IMR-90 (cell line): ENCODE measurements at regions not wholly inside any gene's neighbourhood (a gene's known extent, or its start where the extent isn't known, plus 50 kb on each side); places are given as distances from the start of the nearest gene placed in this dataset.

Source experiments
- ATAC-seq: fragments of 200-7000 bp; cut with Tn5 transposase; 2 replicates; pipeline ENCODE4 v1.9.1; 2020; ENCODE audit warnings: low read depth, mild to moderate bottlenecking, moderate library complexity
- BruUV-seq: library from RNA; stranded (reverse); fragments of 400-500 nt; replicated peaks from 2 replicates; lab custom pipeline; 2021; lab: Mats Ljungman, UMichigan
- CTCF ChIA-PET: fragments of 300-600 bp; formaldehyde crosslinking; extraction: SDS; loops from one replicate; lab custom pipeline; 2021; ENCODE audit warnings: antibody characterized with exemption; lab: Yijun Ruan, JAX
- POLR2A ChIA-PET: fragments of 300-600 bp; sonication (Branson Sonifier 250); formaldehyde crosslinking; loops from one replicate; lab custom pipeline; 2022; ENCODE audit warnings: antibody characterized with exemption; ENCODE audit not compliant: unreplicated experiment; lab: Charles Lee
- DNase-seq: peaks from one replicate; pipeline ENCODE4 v3.0.0; 2013
- H2AFZ ChIP-seq: replicated peaks from 2 replicates; pipeline ENCODE3; 2013; ENCODE audit warnings: low read length, mild to moderate bottlenecking; ENCODE audit not compliant: poor library complexity
- H2AK5ac ChIP-seq: 2 replicates; pipeline ENCODE4 v1.6.1; 2013; ENCODE audit warnings: low read depth, low read length, inconsistent platforms
- H2AK9ac ChIP-seq: replicated peaks from 2 replicates; pipeline ENCODE3; 2013; ENCODE audit warnings: mild to moderate bottlenecking, low read depth, low read length, moderate library complexity; ENCODE audit not compliant: poor library complexity
- H2BK120ac ChIP-seq: 2 replicates; pipeline ENCODE4 v1.6.1; 2013; ENCODE audit warnings: low read depth, low read length, inconsistent platforms
- H2BK15ac ChIP-seq: 3 replicates; pipeline ENCODE4 v1.6.1; 2013; ENCODE audit warnings: low read depth, low read length, inconsistent platforms
- H2BK20ac ChIP-seq: 2 replicates; pipeline ENCODE4 v1.6.1; 2013; ENCODE audit warnings: low read depth, mild to moderate bottlenecking, inconsistent platforms, low read length, moderate library complexity
- H2BK5ac ChIP-seq: 2 replicates; pipeline ENCODE4 v1.6.1; 2013; ENCODE audit warnings: mild to moderate bottlenecking, low read depth, low read length, inconsistent platforms; ENCODE audit not compliant: poor library complexity, severe bottlenecking
- H3K14ac ChIP-seq: replicated peaks from 2 replicates; pipeline ENCODE4 v1.6.1; 2013; ENCODE audit warnings: low read depth, low read length, inconsistent platforms
- H3K18ac ChIP-seq: 2 replicates; pipeline ENCODE4 v1.6.1; 2013; ENCODE audit warnings: low read depth, low read length, control low read depth
- H3K23ac ChIP-seq: 2 replicates; pipeline ENCODE4 v1.6.1; 2013; ENCODE audit warnings: low read depth, low read length, inconsistent platforms
- H3K27ac ChIP-seq: 2 replicates; pipeline ENCODE4 v1.5.1; 2013; ENCODE audit warnings: mild to moderate bottlenecking, control low read depth, low read length; ENCODE audit not compliant: insufficient read depth
- H3K27me3 ChIP-seq: 2 replicates; pipeline ENCODE4 v1.6.1; 2013; ENCODE audit warnings: low read length; ENCODE audit not compliant: control insufficient read depth, insufficient read depth
- H3K36me3 ChIP-seq: 2 replicates; pipeline ENCODE4 v1.6.1; 2013; ENCODE audit warnings: low read length, mixed read lengths; ENCODE audit not compliant: control insufficient read depth, insufficient read depth
- H3K4ac ChIP-seq: 2 replicates; pipeline ENCODE4 v1.6.1; 2013; ENCODE audit warnings: low read depth, low read length, inconsistent platforms
- H3K4me1 ChIP-seq: 2 replicates; pipeline ENCODE4 v1.6.1; 2013; ENCODE audit warnings: low read length, mixed read lengths; ENCODE audit not compliant: control insufficient read depth, insufficient read depth
- H3K4me2 ChIP-seq: 2 replicates; pipeline ENCODE4 v1.6.1; 2013; ENCODE audit warnings: low read depth, mild to moderate bottlenecking, control low read depth, low read length, moderate library complexity
- H3K4me3 ChIP-seq: 2 replicates; pipeline ENCODE4 v1.5.1; 2013; ENCODE audit warnings: low read depth, mild to moderate bottlenecking, control low read depth, low read length, moderate library complexity; ENCODE audit not compliant: insufficient read depth
- H3K56ac ChIP-seq: 2 replicates; pipeline ENCODE4 v1.6.1; 2013; ENCODE audit warnings: low read length, inconsistent platforms; ENCODE audit not compliant: insufficient read depth; ENCODE audit errors: extremely low read depth
- H3K79me1 ChIP-seq, 2 experiments: 2 replicates each; pipeline ENCODE4 v1.6.1; 2013; ENCODE audit warnings: low read length in 2 of 2, inconsistent platforms in 1 of 2, low read depth in 1 of 2
- H3K9ac ChIP-seq: 2 replicates; pipeline ENCODE4 v1.6.1; 2013; ENCODE audit warnings: low read depth, low read length, control low read depth
- H3K9me1 ChIP-seq: 2 replicates; pipeline ENCODE4 v1.6.1; 2013; ENCODE audit warnings: low read length, inconsistent platforms; ENCODE audit not compliant: insufficient read depth
- H3K9me3 ChIP-seq: 2 replicates; pipeline ENCODE4 v1.6.1; 2013; ENCODE audit warnings: low read length; ENCODE audit not compliant: control insufficient read depth, insufficient read depth
- H4K20me1 ChIP-seq: 2 replicates; pipeline ENCODE4 v1.6.1; 2013; ENCODE audit warnings: low read length, inconsistent platforms; ENCODE audit not compliant: insufficient read depth
- H4K5ac ChIP-seq: 2 replicates; pipeline ENCODE4 v1.6.1; 2013; ENCODE audit warnings: mild to moderate bottlenecking, low read depth, low read length, control low read depth
- H4K8ac ChIP-seq, 2 experiments: 2 replicates each; pipeline ENCODE4 v1.6.1; 2013; ENCODE audit warnings: low read depth in 2 of 2, low read length in 2 of 2, control low read depth in 1 of 2, inconsistent platforms in 1 of 2
- H4K91ac ChIP-seq: 2 replicates; pipeline ENCODE4 v1.6.1; 2013; ENCODE audit warnings: low read depth, low read length, inconsistent platforms; ENCODE audit not compliant: insufficient read depth
- BHLHE40 ChIP-seq: fragments of 150-350 bp; IDR thresholded peaks from 2 replicates; pipeline ENCODE4 v1.6.1; 2016; ENCODE audit warnings: mild to moderate bottlenecking, low read depth, low read length
- CEBPB ChIP-seq: IDR thresholded peaks from 2 replicates; pipeline ENCODE4 v1.6.1; 2012; ENCODE audit warnings: low read depth, low read length, improper control_type of control experiment
- CHD1 ChIP-seq: IDR thresholded peaks from 2 replicates; pipeline ENCODE4 v1.6.1; 2012; ENCODE audit warnings: low read depth, low read length, improper control_type of control experiment
- CTCF ChIP-seq: conservative IDR thresholded peaks from 2 replicates; pipeline ENCODE4 v1.5.1; 2012; ENCODE audit warnings: mild to moderate bottlenecking, low read depth, low read length, improper control_type of control experiment
- ELK1 ChIP-seq: fragments of 150-350 bp; IDR thresholded peaks from 2 replicates; pipeline ENCODE4 v1.6.1; 2016; ENCODE audit warnings: low read depth, mild to moderate bottlenecking, low read length, moderate library complexity, borderline replicate concordance
- FOS ChIP-seq: fragments of 150-350 bp; IDR thresholded peaks from 2 replicates; pipeline ENCODE4 v1.6.1; 2016; ENCODE audit warnings: low read depth, low read length
- MAFK ChIP-seq: IDR thresholded peaks from 2 replicates; pipeline ENCODE4 v1.6.1; 2012; ENCODE audit warnings: low read depth, low read length, improper control_type of control experiment
- MAZ ChIP-seq: IDR thresholded peaks from 2 replicates; pipeline ENCODE4 v1.6.1; 2012; ENCODE audit warnings: low read depth, mild to moderate bottlenecking, low read length, improper control_type of control experiment, moderate library complexity, borderline replicate concordance
- MXI1 ChIP-seq: IDR thresholded peaks from 2 replicates; pipeline ENCODE4 v1.6.1; 2012; ENCODE audit warnings: low read depth, mild to moderate bottlenecking, low read length, moderate library complexity, borderline replicate concordance
- NFE2L2 ChIP-seq: fragments of 150-350 bp; IDR thresholded peaks from 2 replicates; pipeline ENCODE4 v1.6.1; 2016; ENCODE audit warnings: low read depth, mild to moderate bottlenecking, low read length
- POLR2A ChIP-seq: IDR thresholded peaks from 2 replicates; pipeline ENCODE4 v1.6.1; 2012; ENCODE audit warnings: mild to moderate bottlenecking, low read depth, low read length
- RAD21 ChIP-seq: IDR thresholded peaks from 2 replicates; pipeline ENCODE4 v1.6.1; 2012; ENCODE audit warnings: low read length, improper control_type of control experiment
- RCOR1 ChIP-seq: IDR thresholded peaks from 2 replicates; pipeline ENCODE4 v1.6.1; 2012; ENCODE audit warnings: mild to moderate bottlenecking, low read length, improper control_type of control experiment; ENCODE audit not compliant: insufficient replicate concordance
- RFX5 ChIP-seq: IDR thresholded peaks from 2 replicates; pipeline ENCODE4 v1.8.0; 2012; ENCODE audit warnings: low read depth, mild to moderate bottlenecking, low read length, moderate library complexity
- SMC3 ChIP-seq: fragments of 150-350 bp; IDR thresholded peaks from 2 replicates; pipeline ENCODE4 v1.6.1; 2016; ENCODE audit warnings: low read depth, mild to moderate bottlenecking, antibody characterized with exemption, low read length, moderate library complexity
- USF2 ChIP-seq: fragments of 150-350 bp; IDR thresholded peaks from 2 replicates; pipeline ENCODE4 v1.6.1; 2017; ENCODE audit warnings: mild to moderate bottlenecking, antibody characterized with exemption, low read length, low read depth
- WGBS, 2 experiments: methylation state at CpG; one replicate each; pipeline versions ENCODE4 v1.1.5 to v1.1.7; 2013; ENCODE audit warnings: missing lambda C conversion rate in 2 of 2; ENCODE audit not compliant: insufficient read length in 1 of 2; ENCODE audit errors: extremely low coverage in 2 of 2; 5-methylcytosine and 5-hydroxymethylcytosine counted together
- dilution Hi-C: fragments of 300-500 bp; cut with HindIII; formaldehyde crosslinking; loops from one replicate; pipeline ENCODE4 v1.14.3; 2018; ENCODE audit warnings: low sequenced_read_pairs; ENCODE audit not compliant: unreplicated experiment
- in situ Hi-C: fragments of 300-500 bp; cut with MboI; formaldehyde crosslinking; loops from 3 replicates; pipeline ENCODE4 v1.14.3; 2019; ENCODE audit warnings: low sequenced_read_pairs, inconsistent platforms, mixed read lengths
- intact Hi-C: fragments of 100-400 bp; cut with micrococcal nuclease; formaldehyde crosslinking; loops from 2 replicates; pipeline ENCODE4 v1.10.0; 2022

- Histone ChIP-seq H4K91ac (no peak overlapping the region), H3K9me1 (no peaks in the 10 kb centered on the region), H2BK120ac (no peak overlapping the region), H3K9me3 (no peaks in the 10 kb centered on the region), H4K8ac (no peak overlapping the region), H2BK15ac (no peak overlapping the region), H4K5ac (no peak overlapping the region), H2BK20ac (no peak overlapping the region), H3K4me3 (no peak overlapping the region), H3K4me2 (no peak overlapping the region), H3K14ac (no peak overlapping the region), H3K4ac (no peak overlapping the region), H3K36me3 (no peaks in the 10 kb centered on the region), H4K20me1 (no peaks in the 10 kb centered on the region), H3K18ac (no peak overlapping the region), H2AFZ (no peak overlapping the region), H2AK5ac (no peak overlapping the region), H2BK5ac (no peak overlapping the region), H3K4me1 (no peaks in the 10 kb centered on the region), H3K9ac (no peak overlapping the region), H3K27me3 (peaks cover 11% of the 10 kb centered on the region), H3K56ac (no peak overlapping the region), H3K27ac (no peak overlapping the region), H3K23ac (no peak overlapping the region), H3K79me1 (no peaks in the 10 kb centered on the region), H2AK9ac (no peak overlapping the region)
- no peak for ATAC-seq
- no CpG with 5 or more reads among the region's 2 CpGs for WGBS, 2 experiments
- in situ Hi-C loops (no loop called here), intact Hi-C loops (no loop called here), dilution Hi-C loops (no loop called here)
- TF ChIP-seq CEBPB (no peak), MAZ (no peak), NFE2L2 (no peak), SMC3 (no peak), RCOR1 (no peak), MXI1 (no peak), RFX5 (no peak), USF2 (no peak), FOS (no peak), POLR2A (no peak), CTCF (no peak), CHD1 (no peak), ELK1 (no peak), BHLHE40 (no peak), MAFK (no peak), RAD21 (no peak)
- BruUV-seq = no TSS peak
- no peak for DNase-seq
- CTCF ChIA-PET = interaction anchor here (2.0 kb wide), 1 partner anchor 9 kb away, joined by 11 read pairs; no protein-coding TSS in a partner anchor
- POLR2A ChIA-PET = no interaction called here
Observed at GRCh38 chr13:108146642-108147041, 68.7 kb downstream of the LIG4 start.
